Glutamatergic neuron (in vitro differentiated cells): ENCODE measurements at regions not wholly inside any gene's neighbourhood (a gene's known extent, or its start where the extent isn't known, plus 50 kb on each side); places are given as distances from the start of the nearest gene placed in this dataset.

ENCODE experiments used
- DNase-seq: peaks from one replicate; pipeline ENCODE4 v3.0.0; 2022
- H3K27ac Mint-ChIP-seq: one replicate; pipeline ENCODE4 v1.8.0; 2020; ENCODE audit warnings: mild to moderate bottlenecking, mixed read lengths, inconsistent platforms; ENCODE audit not compliant: unreplicated experiment
- H3K27me3 Mint-ChIP-seq: one replicate; pipeline ENCODE4 v1.8.0; 2020; ENCODE audit warnings: mild to moderate bottlenecking, moderate library complexity, mixed read lengths, inconsistent platforms; ENCODE audit not compliant: unreplicated experiment
- H3K36me3 Mint-ChIP-seq: one replicate; pipeline ENCODE4 v1.8.0; 2020; ENCODE audit warnings: mild to moderate bottlenecking, mixed read lengths, inconsistent platforms; ENCODE audit not compliant: unreplicated experiment
- H3K4me1 Mint-ChIP-seq: one replicate; pipeline ENCODE4 v1.8.0; 2020; ENCODE audit warnings: mild to moderate bottlenecking, low read depth, mixed read lengths, inconsistent platforms; ENCODE audit not compliant: unreplicated experiment
- H3K4me3 Mint-ChIP-seq: one replicate; pipeline ENCODE4 v1.8.0; 2020; ENCODE audit warnings: mild to moderate bottlenecking, mixed read lengths, inconsistent platforms; ENCODE audit not compliant: unreplicated experiment
- H3K9me3 Mint-ChIP-seq: one replicate; pipeline ENCODE4 v1.8.0; 2020; ENCODE audit warnings: mild to moderate bottlenecking, moderate library complexity, mixed read lengths, inconsistent platforms; ENCODE audit not compliant: unreplicated experiment
- CTCF ChIP-seq: fragments of 200-600 bp; sonication (generic); IDR thresholded peaks from one replicate; pipeline ENCODE4 v1.5.0; 2021; ENCODE audit not compliant: partially characterized antibody, unreplicated experiment

DNA sequence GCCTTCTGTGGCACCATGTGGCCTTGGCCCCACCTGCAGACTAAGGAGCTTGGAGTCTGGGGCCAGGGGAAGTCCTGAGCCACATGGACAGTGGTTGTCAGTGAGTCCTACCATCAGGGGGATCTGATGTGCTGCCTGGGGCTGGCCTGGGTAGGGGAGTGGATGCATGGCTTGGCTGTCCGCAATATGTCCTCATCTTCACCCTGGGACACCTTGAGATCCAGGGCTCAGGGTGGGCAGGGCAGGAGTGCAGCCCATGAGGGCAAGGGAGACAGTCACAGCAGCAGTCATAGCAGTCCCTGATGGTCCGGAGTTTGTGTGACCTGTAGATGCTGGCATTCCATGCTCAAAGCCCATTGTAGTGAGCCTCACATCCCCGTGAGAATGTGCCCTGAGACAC lies 256.8 kb upstream of the B3GAT1 start:
- Mint-ChIP-seq H3K9me3 (peaks cover 6% of the 10 kb centered on the region), H3K36me3 (peaks cover 11% of the 10 kb centered on the region), H3K27me3 (peaks cover 4% of the 10 kb centered on the region), H3K4me1 (peaks cover 8% of the 10 kb centered on the region), H3K27ac (no peak overlapping the region), H3K4me3 (no peak overlapping the region)
- DNase-seq = no peak
- TF ChIP-seq CTCF = no peak

- Mint-ChIP-seq H3K4me3 (no peak overlapping the region), H3K9me3 (peaks cover 6% of the 10 kb centered on the region), H3K36me3 (peaks cover 11% of the 10 kb centered on the region), H3K27me3 (peaks cover 4% of the 10 kb centered on the region), H3K4me1 (peaks cover 8% of the 10 kb centered on the region), H3K27ac (no peak overlapping the region)
- DNase-seq = no peak
- no peak for TF ChIP-seq CTCF
These were observed 256.0 kb upstream of the B3GAT1 start for GRCh38 chr11:134668076-134668475.

- peaks cover 11% of the 10 kb centered on the region for H3K36me3 Mint-ChIP-seq
- no peak overlapping the region for H3K4me3 Mint-ChIP-seq
- no peak for DNase-seq
- no peak overlapping the region for H3K27ac Mint-ChIP-seq
- peaks cover 4% of the 10 kb centered on the region for H3K27me3 Mint-ChIP-seq
- H3K4me1 Mint-ChIP-seq = peaks cover 8% of the 10 kb centered on the region
- TF ChIP-seq CTCF = no peak
- peaks cover 6% of the 10 kb centered on the region for H3K9me3 Mint-ChIP-seq
These were observed 255.5 kb upstream of the B3GAT1 start for GRCh38 chr11:134667505-134667904.

DNA sequence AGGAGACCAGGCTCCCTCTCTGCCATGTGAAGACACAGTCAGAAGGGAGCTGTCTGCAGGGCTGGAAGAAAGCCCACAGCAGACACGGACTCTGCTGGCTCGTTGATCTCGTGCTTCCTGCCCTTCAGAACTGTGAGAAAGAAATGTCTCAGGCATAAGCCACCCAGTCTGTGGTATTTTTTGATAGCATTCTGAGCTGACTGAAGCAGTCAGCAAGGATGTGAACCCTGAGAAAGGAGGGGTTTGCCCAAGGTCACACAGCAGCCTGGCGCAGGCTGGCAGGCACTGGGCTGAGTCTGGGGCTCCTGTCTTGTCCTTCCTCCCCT lies 255.1 kb upstream of the B3GAT1 start:
- no peak for TF ChIP-seq CTCF
- H3K4me1 Mint-ChIP-seq = peaks cover 8% of the 10 kb centered on the region
- peaks cover 4% of the 10 kb centered on the region for H3K27me3 Mint-ChIP-seq
- peaks cover 11% of the 10 kb centered on the region for H3K36me3 Mint-ChIP-seq
- peaks cover 6% of the 10 kb centered on the region for H3K9me3 Mint-ChIP-seq
- no peak overlapping the region for H3K4me3 Mint-ChIP-seq
- no peak overlapping the region for H3K27ac Mint-ChIP-seq
- DNase-seq = no peak

DNA sequence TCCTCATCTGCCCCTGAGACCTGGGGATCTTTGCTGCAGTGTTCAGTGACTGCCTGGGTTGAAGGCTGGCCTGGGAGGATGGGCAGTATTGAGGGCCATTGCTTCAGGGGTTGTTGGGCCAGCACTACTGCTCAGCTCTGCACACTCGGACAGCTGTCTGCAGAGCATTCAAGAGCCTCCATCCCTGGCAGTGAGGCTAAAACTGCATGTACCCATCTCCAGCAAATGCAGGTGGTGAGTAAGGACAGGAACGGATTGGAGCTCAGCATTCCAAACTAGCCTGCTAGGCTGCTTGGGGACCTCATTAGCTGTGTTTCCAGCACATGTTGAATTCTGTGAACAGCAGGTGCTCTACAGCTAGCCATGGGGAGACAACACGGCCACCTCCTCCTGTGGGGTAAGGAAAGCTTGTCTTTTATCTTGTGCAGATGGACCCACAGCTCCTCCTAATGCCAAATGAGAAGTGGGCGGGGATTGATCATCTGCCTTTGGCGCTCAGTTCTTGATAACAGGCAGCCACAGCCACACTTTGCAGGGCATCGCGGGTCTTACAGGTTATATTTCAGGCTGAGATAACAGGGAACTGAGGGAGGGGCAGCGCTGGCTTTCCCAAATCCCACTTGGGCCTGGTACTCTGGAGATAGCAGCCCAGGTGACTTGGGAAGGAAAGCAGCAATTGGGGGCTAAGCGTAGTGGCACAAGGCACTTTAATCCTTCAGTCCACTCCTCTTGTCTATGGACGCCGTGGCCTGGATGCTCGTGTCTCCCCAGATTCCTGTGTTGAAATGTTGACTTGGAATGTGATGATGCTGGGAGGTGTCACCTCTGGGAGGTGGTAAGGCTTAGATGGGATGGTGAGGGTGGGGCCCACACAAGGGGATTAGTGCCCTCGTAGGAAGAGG lies 254.5 kb upstream of the B3GAT1 start:
- no peak overlapping the region for H3K4me3 Mint-ChIP-seq
- no peak overlapping the region for H3K27ac Mint-ChIP-seq
- H3K27me3 Mint-ChIP-seq = peaks cover 4% of the 10 kb centered on the region
- peaks cover 7% of the 10 kb centered on the region for H3K4me1 Mint-ChIP-seq
- H3K9me3 Mint-ChIP-seq = peaks cover 6% of the 10 kb centered on the region
- no peak for DNase-seq
- TF ChIP-seq CTCF = no peak
- H3K36me3 Mint-ChIP-seq = peaks cover 11% of the 10 kb centered on the region
